K562 (cell line): ENCODE measurements at regions not wholly inside any gene's neighbourhood (a gene's known extent, or its start where the extent isn't known, plus 50 kb on each side); places are given as distances from the start of the nearest gene placed in this dataset.

Experiments used
- ATAC-seq: fragments of 200-7000 bp; cut with Tn5 transposase; 3 replicates; pipeline ENCODE4 v1.9.1; 2020; ENCODE audit warnings: moderate library complexity
- BruUV-seq: library from RNA; stranded (reverse); fragments of 400-500 nt; replicated peaks from 2 replicates; lab custom pipeline; 2021; lab: Mats Ljungman, UMichigan
- CTCF ChIA-PET: fragments of 300-600 bp; formaldehyde crosslinking; extraction: SDS; loops from one replicate; lab custom pipeline; 2021; ENCODE audit warnings: low intra/inter-chr PET ratio; lab: Yijun Ruan, JAX
- POLR2A ChIA-PET: fragments of 300-600, 350-650 bp; sonication (Branson Sonifier 250); formaldehyde crosslinking; extraction: SDS; loops from one replicate; lab custom pipeline; 2021; ENCODE audit warnings: antibody characterized with exemption, inconsistent platforms; lab: Yijun Ruan, JAX
- DNase-seq, 4 experiments: peaks; one replicate each; pipeline versions ENCODE4 v3.0.0 to v3.0.0-alpha.2; 2011 to 2018; ENCODE audit warnings: low spot score in 3 of 4, mixed read lengths in 3 of 4; ENCODE audit errors: extremely low read depth in 1 of 4
- FAIRE-seq: peaks from 2 replicates; lab custom pipeline; 2011; peaks lifted over from hg19 to GRCh38; lab: Jason Lieb, UNC
- H2AFZ ChIP-seq: 2 replicates; pipeline ENCODE4 v1.6.0; 2011; ENCODE audit warnings: low read depth, low read length, control low read depth, inconsistent platforms
- H3K27ac ChIP-seq: fragments of 200-600 bp; 3 replicates; pipeline ENCODE4 v1.8.0; 2011; ENCODE audit warnings: low read depth, mild to moderate bottlenecking, control low read depth, inconsistent platforms, low read length, moderate library complexity, mixed read lengths; ENCODE audit errors: extremely low read depth
- H3K27me3 ChIP-seq, 2 experiments: fragments of 300-600 bp in 1 of 2; 2 replicates in 1 of 2; 3 replicates in 1 of 2; pipeline versions ENCODE4 v1.6.0 to v1.8.0; 2011; ENCODE audit warnings: inconsistent platforms in 2 of 2, low read length in 2 of 2, mild to moderate bottlenecking in 1 of 2, mixed read lengths in 1 of 2, moderate library complexity in 1 of 2; ENCODE audit not compliant: control insufficient read depth in 2 of 2, insufficient read depth in 2 of 2
- H3K36me3 ChIP-seq: fragments of 300-600 bp; 3 replicates; pipeline ENCODE4 v1.8.0; 2011; ENCODE audit warnings: mild to moderate bottlenecking, low read length, inconsistent platforms; ENCODE audit not compliant: control insufficient read depth, insufficient read depth
- H3K4me1 ChIP-seq, 2 experiments: fragments of 200-600 bp in 1 of 2; replicated peaks in 1 of 2; 2 replicates in 1 of 2; 3 replicates in 1 of 2; pipeline versions ENCODE4 v1.5.1 to v1.8.0; 2011; ENCODE audit warnings: inconsistent platforms in 2 of 2, low read length in 2 of 2, mild to moderate bottlenecking in 1 of 2, mixed read lengths in 1 of 2, moderate library complexity in 1 of 2; ENCODE audit not compliant: control insufficient read depth in 2 of 2, insufficient read depth in 2 of 2
- H3K4me2 ChIP-seq: 2 replicates; pipeline ENCODE4 v1.6.1; 2011; ENCODE audit warnings: low read length, control low read depth, inconsistent platforms, mixed read lengths; ENCODE audit not compliant: insufficient read depth
- H3K4me3 ChIP-seq: fragments of 200-600 bp; sonication (generic), shearing (Covaris generic); 2 replicates; pipeline ENCODE4 v1.5.1; 2016; ENCODE audit warnings: control low read depth, inconsistent platforms
- H3K79me2 ChIP-seq: fragments of 200-600 bp; 3 replicates; pipeline ENCODE4 v1.8.0; 2011; ENCODE audit warnings: low read length, inconsistent platforms; ENCODE audit not compliant: control insufficient read depth, insufficient read depth
- H3K9ac ChIP-seq, 2 experiments: 2 replicates each; pipeline versions ENCODE4 v1.6.0 to v1.6.1; 2011; ENCODE audit warnings: low read depth in 2 of 2, low read length in 2 of 2, control low read depth in 1 of 2, inconsistent platforms in 1 of 2, mild to moderate bottlenecking in 1 of 2, mixed read lengths in 1 of 2; ENCODE audit not compliant: insufficient read depth in 1 of 2
- H3K9me1 ChIP-seq: one replicate; pipeline ENCODE4 v1.6.0; 2011; ENCODE audit warnings: inconsistent platforms, mild to moderate bottlenecking, low read length, moderate library complexity; ENCODE audit not compliant: control insufficient read depth, insufficient read depth
- H3K9me3 ChIP-seq: replicated peaks from 2 replicates; pipeline ENCODE4 v1.5.1; 2011; ENCODE audit warnings: low read depth, low read length, inconsistent platforms; ENCODE audit not compliant: control insufficient read depth, insufficient read depth
- H4K20me1 ChIP-seq: replicated peaks from 2 replicates; pipeline ENCODE4 v1.6.1; 2011; ENCODE audit warnings: low read length, inconsistent platforms, mixed read lengths; ENCODE audit not compliant: control insufficient read depth, insufficient read depth
- EWSR1 ChIP-seq: fragments of 450-650 bp; IDR thresholded peaks from 2 replicates; pipeline ENCODE4 v1.6.1; 2018; ENCODE audit warnings: borderline replicate concordance, mild to moderate bottlenecking, low read depth, moderate library complexity; ENCODE audit not compliant: partially characterized antibody
- RBBP5 ChIP-seq: fragments of 200-600 bp; sonication (generic); IDR thresholded peaks from 2 replicates; pipeline ENCODE4 v1.6.1; 2012; ENCODE audit warnings: borderline replicate concordance, mild to moderate bottlenecking, low read length, control low read depth, inconsistent platforms; ENCODE audit not compliant: insufficient read depth, poor library complexity, severe bottlenecking
- TEAD4 ChIP-seq, 2 experiments: sonication (generic) in 1 of 2; formaldehyde crosslinking in 1 of 2; IDR thresholded peaks; 2 replicates each; pipeline versions ENCODE4 v1.6.1 to v1.8.0; 2012 to 2022; ENCODE audit warnings: borderline replicate concordance in 1 of 2, inconsistent platforms in 1 of 2, low read length in 1 of 2, mild to moderate bottlenecking in 1 of 2, missing genetic modification reagents in 1 of 2
- ZC3H11A ChIP-seq: IDR thresholded peaks from 2 replicates; pipeline ENCODE4 v1.6.1; 2012; ENCODE audit warnings: low read depth, low read length, improper control_type of control experiment
- ZNF77 ChIP-seq: fragments of 250-450 bp; sonication (Bioruptor Pico); IDR thresholded peaks from 2 replicates; pipeline ENCODE4 v1.5.0; 2020
- in situ Hi-C: fragments of 300-500 bp; cut with MboI; formaldehyde crosslinking; loops from 4 replicates; pipeline ENCODE4 v1.15.0; 2018; ENCODE audit warnings: inconsistent platforms, mixed read lengths
- intact Hi-C: fragments of 100-400 bp; cut with micrococcal nuclease; formaldehyde crosslinking; loops from 2 replicates; pipeline ENCODE4 v1.14.2; 2022
- TF ChIP-seq, protein P1 (sequence below): sonication (generic); formaldehyde crosslinking; IDR thresholded peaks from 2 replicates; pipeline ENCODE4 v1.8.1; 2023; ENCODE audit warnings: missing genetic modification reagents, mild to moderate bottlenecking, borderline replicate concordance
- TF ChIP-seq, protein P2 (sequence below): IDR thresholded peaks from 2 replicates; pipeline ENCODE4 v1.6.1; 2012; ENCODE audit warnings: low read depth, low read length, improper control_type of control experiment, borderline replicate concordance
- TF ChIP-seq, protein P3 (sequence below): fragments of 250-450 bp; sonication (Bioruptor Pico); IDR thresholded peaks from 2 replicates; pipeline ENCODE4 v1.5.0; 2021

DNA sequence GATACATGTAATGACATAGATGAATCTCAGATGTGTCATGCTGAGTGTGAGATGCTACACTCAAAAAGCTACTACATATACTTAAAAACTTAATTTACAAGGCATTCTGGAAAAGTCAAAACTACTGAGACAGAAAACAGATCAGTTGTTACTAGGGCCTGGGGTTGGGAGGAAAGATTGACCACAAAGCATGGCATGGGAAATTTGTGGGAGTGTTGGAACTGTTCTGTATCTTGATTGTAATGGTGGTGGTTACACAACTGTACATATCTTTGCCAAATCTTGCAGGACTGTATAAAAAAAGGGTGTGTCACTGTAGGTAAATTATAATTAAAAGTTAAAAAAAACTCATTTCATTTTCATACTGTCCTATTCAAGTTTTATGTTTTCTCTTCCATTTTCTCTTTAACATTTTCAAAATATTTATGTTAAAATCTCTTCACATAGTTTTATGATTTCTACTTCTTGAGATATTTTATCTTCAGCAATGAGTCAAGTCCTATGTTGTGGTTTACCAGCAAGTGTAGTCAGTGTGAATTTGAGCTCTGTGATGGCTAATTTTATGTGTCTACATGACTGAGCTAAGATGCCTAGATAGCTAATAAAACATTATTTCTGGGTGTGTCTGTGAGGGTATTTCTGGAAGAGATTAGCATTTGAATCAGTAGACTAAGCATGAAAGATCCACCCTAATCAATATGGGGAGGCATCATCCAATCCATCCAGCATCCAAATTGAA is 58.6 kb upstream of the VRK2 start:
- ChIA-PET POLR2A (no interaction called here), CTCF (no interaction called here)
- H3K27me3 ChIP-seq, result no peaks in the 10 kb centered on the region
- H3K9me1 ChIP-seq, result no peaks in the 10 kb centered on the region
- no peaks in the 10 kb centered on the region for H4K20me1 ChIP-seq
- ATAC-seq (no peak), FAIRE-seq (no peak), DNase-seq (no peak)
- H2AFZ ChIP-seq, result no peak overlapping the region
- no peak overlapping the region for H3K27ac ChIP-seq
- H3K9me3 ChIP-seq, result no peaks in the 10 kb centered on the region; the same call in 1 of the 2 replicates
- H3K9ac ChIP-seq, result no peak overlapping the region
- TF ChIP-seq ZC3H11A (no peak), RBBP5 (no peak), TEAD4 (IDR thresholded peaks at IDR 0.05; ENCODE audit: low read length) (no peak), TEAD4 (CRISPR knock-in tag; IDR thresholded peaks at IDR 0.05; ENCODE audit: borderline replicate concordance) (no peak), ZNF77 (no peak), EWSR1 (no peak)
- TF ChIP-seq, protein P1, sequence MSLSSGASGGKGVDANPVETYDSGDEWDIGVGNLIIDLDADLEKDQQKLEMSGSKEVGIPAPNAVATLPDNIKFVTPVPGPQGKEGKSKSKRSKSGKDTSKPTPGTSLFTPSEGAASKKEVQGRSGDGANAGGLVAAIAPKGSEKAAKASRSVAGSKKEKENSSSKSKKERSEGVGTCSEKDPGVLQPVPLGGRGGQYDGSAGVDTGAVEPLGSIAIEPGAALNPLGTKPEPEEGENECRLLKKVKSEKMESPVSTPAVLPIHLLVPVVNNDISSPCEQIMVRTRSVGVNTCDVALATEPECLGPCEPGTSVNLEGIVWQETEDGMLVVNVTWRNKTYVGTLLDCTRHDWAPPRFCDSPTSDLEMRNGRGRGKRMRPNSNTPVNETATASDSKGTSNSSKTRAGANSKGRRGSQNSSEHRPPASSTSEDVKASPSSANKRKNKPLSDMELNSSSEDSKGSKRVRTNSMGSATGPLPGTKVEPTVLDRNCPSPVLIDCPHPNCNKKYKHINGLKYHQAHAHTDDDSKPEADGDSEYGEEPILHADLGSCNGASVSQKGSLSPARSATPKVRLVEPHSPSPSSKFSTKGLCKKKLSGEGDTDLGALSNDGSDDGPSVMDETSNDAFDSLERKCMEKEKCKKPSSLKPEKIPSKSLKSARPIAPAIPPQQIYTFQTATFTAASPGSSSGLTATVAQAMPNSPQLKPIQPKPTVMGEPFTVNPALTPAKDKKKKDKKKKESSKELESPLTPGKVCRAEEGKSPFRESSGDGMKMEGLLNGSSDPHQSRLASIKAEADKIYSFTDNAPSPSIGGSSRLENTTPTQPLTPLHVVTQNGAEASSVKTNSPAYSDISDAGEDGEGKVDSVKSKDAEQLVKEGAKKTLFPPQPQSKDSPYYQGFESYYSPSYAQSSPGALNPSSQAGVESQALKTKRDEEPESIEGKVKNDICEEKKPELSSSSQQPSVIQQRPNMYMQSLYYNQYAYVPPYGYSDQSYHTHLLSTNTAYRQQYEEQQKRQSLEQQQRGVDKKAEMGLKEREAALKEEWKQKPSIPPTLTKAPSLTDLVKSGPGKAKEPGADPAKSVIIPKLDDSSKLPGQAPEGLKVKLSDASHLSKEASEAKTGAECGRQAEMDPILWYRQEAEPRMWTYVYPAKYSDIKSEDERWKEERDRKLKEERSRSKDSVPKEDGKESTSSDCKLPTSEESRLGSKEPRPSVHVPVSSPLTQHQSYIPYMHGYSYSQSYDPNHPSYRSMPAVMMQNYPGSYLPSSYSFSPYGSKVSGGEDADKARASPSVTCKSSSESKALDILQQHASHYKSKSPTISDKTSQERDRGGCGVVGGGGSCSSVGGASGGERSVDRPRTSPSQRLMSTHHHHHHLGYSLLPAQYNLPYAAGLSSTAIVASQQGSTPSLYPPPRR (CRISPR knock-in tag), result no peak
- TF ChIP-seq, protein P2, sequence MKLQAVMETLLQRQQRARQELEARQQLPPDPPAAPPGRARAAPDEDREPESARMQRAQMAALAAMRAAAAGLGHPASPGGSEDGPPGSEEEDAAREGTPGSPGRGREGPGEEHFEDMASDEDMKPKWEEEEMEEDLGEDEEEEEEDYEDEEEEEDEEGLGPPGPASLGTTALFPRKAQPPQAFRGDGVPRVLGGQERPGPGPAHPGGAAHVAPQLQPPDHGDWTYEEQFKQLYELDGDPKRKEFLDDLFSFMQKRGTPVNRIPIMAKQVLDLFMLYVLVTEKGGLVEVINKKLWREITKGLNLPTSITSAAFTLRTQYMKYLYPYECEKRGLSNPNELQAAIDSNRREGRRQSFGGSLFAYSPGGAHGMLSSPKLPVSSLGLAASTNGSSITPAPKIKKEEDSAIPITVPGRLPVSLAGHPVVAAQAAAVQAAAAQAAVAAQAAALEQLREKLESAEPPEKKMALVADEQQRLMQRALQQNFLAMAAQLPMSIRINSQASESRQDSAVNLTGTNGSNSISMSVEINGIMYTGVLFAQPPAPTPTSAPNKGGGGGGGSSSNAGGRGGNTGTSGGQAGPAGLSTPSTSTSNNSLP, result no peak
- TF ChIP-seq, protein P3, sequence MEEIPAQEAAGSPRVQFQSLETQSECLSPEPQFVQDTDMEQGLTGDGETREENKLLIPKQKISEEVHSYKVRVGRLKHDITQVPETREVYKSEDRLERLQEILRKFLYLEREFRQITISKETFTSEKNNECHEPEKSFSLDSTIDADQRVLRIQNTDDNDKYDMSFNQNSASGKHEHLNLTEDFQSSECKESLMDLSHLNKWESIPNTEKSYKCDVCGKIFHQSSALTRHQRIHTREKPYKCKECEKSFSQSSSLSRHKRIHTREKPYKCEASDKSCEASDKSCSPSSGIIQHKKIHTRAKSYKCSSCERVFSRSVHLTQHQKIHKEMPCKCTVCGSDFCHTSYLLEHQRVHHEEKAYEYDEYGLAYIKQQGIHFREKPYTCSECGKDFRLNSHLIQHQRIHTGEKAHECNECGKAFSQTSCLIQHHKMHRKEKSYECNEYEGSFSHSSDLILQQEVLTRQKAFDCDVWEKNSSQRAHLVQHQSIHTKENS (CRISPR knock-in tag), result no peak
- H3K4me1 ChIP-seq, result no peaks in the 10 kb centered on the region
- H3K36me3 ChIP-seq, result no peaks in the 10 kb centered on the region
- in situ Hi-C loops (no loop called here), intact Hi-C loops (no loop called here)
- no peak overlapping the region for H3K4me2 ChIP-seq
- no TSS peak for BruUV-seq
- no peaks in the 10 kb centered on the region for H3K79me2 ChIP-seq
- no peak overlapping the region for H3K4me3 ChIP-seq
